IMR-90 (cell line): ENCODE measurements at regions not wholly inside any gene's neighbourhood (a gene's known extent, or its start where the extent isn't known, plus 50 kb on each side); places are given as distances from the start of the nearest gene placed in this dataset.

Experiments used
- ATAC-seq: fragments of 200-7000 bp; cut with Tn5 transposase; 2 replicates; pipeline ENCODE4 v1.9.1; 2020; ENCODE audit warnings: low read depth, mild to moderate bottlenecking, moderate library complexity
- BruUV-seq: library from RNA; stranded (reverse); fragments of 400-500 nt; replicated peaks from 2 replicates; lab custom pipeline; 2021; lab: Mats Ljungman, UMichigan
- CTCF ChIA-PET: fragments of 300-600 bp; formaldehyde crosslinking; extraction: SDS; loops from one replicate; lab custom pipeline; 2021; ENCODE audit warnings: antibody characterized with exemption; lab: Yijun Ruan, JAX
- POLR2A ChIA-PET: fragments of 300-600 bp; sonication (Branson Sonifier 250); formaldehyde crosslinking; loops from one replicate; lab custom pipeline; 2022; ENCODE audit warnings: antibody characterized with exemption; ENCODE audit not compliant: unreplicated experiment; lab: Charles Lee
- DNase-seq: peaks from one replicate; pipeline ENCODE4 v3.0.0; 2013
- H2AFZ ChIP-seq: replicated peaks from 2 replicates; pipeline ENCODE3; 2013; ENCODE audit warnings: low read length, mild to moderate bottlenecking; ENCODE audit not compliant: poor library complexity
- H2AK5ac ChIP-seq: 2 replicates; pipeline ENCODE4 v1.6.1; 2013; ENCODE audit warnings: low read depth, low read length, inconsistent platforms
- H2AK9ac ChIP-seq: replicated peaks from 2 replicates; pipeline ENCODE3; 2013; ENCODE audit warnings: mild to moderate bottlenecking, low read depth, low read length, moderate library complexity; ENCODE audit not compliant: poor library complexity
- H2BK120ac ChIP-seq: 2 replicates; pipeline ENCODE4 v1.6.1; 2013; ENCODE audit warnings: low read depth, low read length, inconsistent platforms
- H2BK15ac ChIP-seq: 3 replicates; pipeline ENCODE4 v1.6.1; 2013; ENCODE audit warnings: low read depth, low read length, inconsistent platforms
- H2BK20ac ChIP-seq: 2 replicates; pipeline ENCODE4 v1.6.1; 2013; ENCODE audit warnings: low read depth, mild to moderate bottlenecking, inconsistent platforms, low read length, moderate library complexity
- H2BK5ac ChIP-seq: 2 replicates; pipeline ENCODE4 v1.6.1; 2013; ENCODE audit warnings: mild to moderate bottlenecking, low read depth, low read length, inconsistent platforms; ENCODE audit not compliant: poor library complexity, severe bottlenecking
- H3K14ac ChIP-seq: replicated peaks from 2 replicates; pipeline ENCODE4 v1.6.1; 2013; ENCODE audit warnings: low read depth, low read length, inconsistent platforms
- H3K18ac ChIP-seq: 2 replicates; pipeline ENCODE4 v1.6.1; 2013; ENCODE audit warnings: low read depth, low read length, control low read depth
- H3K23ac ChIP-seq: 2 replicates; pipeline ENCODE4 v1.6.1; 2013; ENCODE audit warnings: low read depth, low read length, inconsistent platforms
- H3K27ac ChIP-seq: 2 replicates; pipeline ENCODE4 v1.5.1; 2013; ENCODE audit warnings: mild to moderate bottlenecking, control low read depth, low read length; ENCODE audit not compliant: insufficient read depth
- H3K27me3 ChIP-seq: 2 replicates; pipeline ENCODE4 v1.6.1; 2013; ENCODE audit warnings: low read length; ENCODE audit not compliant: control insufficient read depth, insufficient read depth
- H3K36me3 ChIP-seq: 2 replicates; pipeline ENCODE4 v1.6.1; 2013; ENCODE audit warnings: low read length, mixed read lengths; ENCODE audit not compliant: control insufficient read depth, insufficient read depth
- H3K4ac ChIP-seq: 2 replicates; pipeline ENCODE4 v1.6.1; 2013; ENCODE audit warnings: low read depth, low read length, inconsistent platforms
- H3K4me1 ChIP-seq: 2 replicates; pipeline ENCODE4 v1.6.1; 2013; ENCODE audit warnings: low read length, mixed read lengths; ENCODE audit not compliant: control insufficient read depth, insufficient read depth
- H3K4me2 ChIP-seq: 2 replicates; pipeline ENCODE4 v1.6.1; 2013; ENCODE audit warnings: low read depth, mild to moderate bottlenecking, control low read depth, low read length, moderate library complexity
- H3K4me3 ChIP-seq: 2 replicates; pipeline ENCODE4 v1.5.1; 2013; ENCODE audit warnings: low read depth, mild to moderate bottlenecking, control low read depth, low read length, moderate library complexity; ENCODE audit not compliant: insufficient read depth
- H3K56ac ChIP-seq: 2 replicates; pipeline ENCODE4 v1.6.1; 2013; ENCODE audit warnings: low read length, inconsistent platforms; ENCODE audit not compliant: insufficient read depth; ENCODE audit errors: extremely low read depth
- H3K79me1 ChIP-seq, 2 experiments: 2 replicates each; pipeline ENCODE4 v1.6.1; 2013; ENCODE audit warnings: low read length in 2 of 2, inconsistent platforms in 1 of 2, low read depth in 1 of 2
- H3K9ac ChIP-seq: 2 replicates; pipeline ENCODE4 v1.6.1; 2013; ENCODE audit warnings: low read depth, low read length, control low read depth
- H3K9me1 ChIP-seq: 2 replicates; pipeline ENCODE4 v1.6.1; 2013; ENCODE audit warnings: low read length, inconsistent platforms; ENCODE audit not compliant: insufficient read depth
- H3K9me3 ChIP-seq: 2 replicates; pipeline ENCODE4 v1.6.1; 2013; ENCODE audit warnings: low read length; ENCODE audit not compliant: control insufficient read depth, insufficient read depth
- H4K20me1 ChIP-seq: 2 replicates; pipeline ENCODE4 v1.6.1; 2013; ENCODE audit warnings: low read length, inconsistent platforms; ENCODE audit not compliant: insufficient read depth
- H4K5ac ChIP-seq: 2 replicates; pipeline ENCODE4 v1.6.1; 2013; ENCODE audit warnings: mild to moderate bottlenecking, low read depth, low read length, control low read depth
- H4K8ac ChIP-seq, 2 experiments: 2 replicates each; pipeline ENCODE4 v1.6.1; 2013; ENCODE audit warnings: low read depth in 2 of 2, low read length in 2 of 2, control low read depth in 1 of 2, inconsistent platforms in 1 of 2
- H4K91ac ChIP-seq: 2 replicates; pipeline ENCODE4 v1.6.1; 2013; ENCODE audit warnings: low read depth, low read length, inconsistent platforms; ENCODE audit not compliant: insufficient read depth
- BHLHE40 ChIP-seq: fragments of 150-350 bp; IDR thresholded peaks from 2 replicates; pipeline ENCODE4 v1.6.1; 2016; ENCODE audit warnings: mild to moderate bottlenecking, low read depth, low read length
- ELK1 ChIP-seq: fragments of 150-350 bp; IDR thresholded peaks from 2 replicates; pipeline ENCODE4 v1.6.1; 2016; ENCODE audit warnings: low read depth, mild to moderate bottlenecking, low read length, moderate library complexity, borderline replicate concordance
- FOS ChIP-seq: fragments of 150-350 bp; IDR thresholded peaks from 2 replicates; pipeline ENCODE4 v1.6.1; 2016; ENCODE audit warnings: low read depth, low read length
- RCOR1 ChIP-seq: IDR thresholded peaks from 2 replicates; pipeline ENCODE4 v1.6.1; 2012; ENCODE audit warnings: mild to moderate bottlenecking, low read length, improper control_type of control experiment; ENCODE audit not compliant: insufficient replicate concordance
- WGBS, 2 experiments: methylation state at CpG; one replicate each; pipeline versions ENCODE4 v1.1.5 to v1.1.7; 2013; ENCODE audit warnings: missing lambda C conversion rate in 2 of 2; ENCODE audit not compliant: insufficient read length in 1 of 2; ENCODE audit errors: extremely low coverage in 2 of 2; 5-methylcytosine and 5-hydroxymethylcytosine counted together
- dilution Hi-C: fragments of 300-500 bp; cut with HindIII; formaldehyde crosslinking; loops from one replicate; pipeline ENCODE4 v1.14.3; 2018; ENCODE audit warnings: low sequenced_read_pairs; ENCODE audit not compliant: unreplicated experiment
- in situ Hi-C: fragments of 300-500 bp; cut with MboI; formaldehyde crosslinking; loops from 3 replicates; pipeline ENCODE4 v1.14.3; 2019; ENCODE audit warnings: low sequenced_read_pairs, inconsistent platforms, mixed read lengths
- intact Hi-C: fragments of 100-400 bp; cut with micrococcal nuclease; formaldehyde crosslinking; loops from 2 replicates; pipeline ENCODE4 v1.10.0; 2022

GRCh38 chr4:1524761-1525160, 118.5 kb upstream of the NKX1-1 start:
- POLR2A ChIA-PET: no interaction called here
- Histone ChIP-seq H4K8ac (no peak overlapping the region), H3K18ac (no peak overlapping the region), H3K23ac (no peak overlapping the region), H3K4me1 (no peaks in the 10 kb centered on the region), H4K5ac (no peak overlapping the region), H3K27me3 (peaks cover 55% of the 10 kb centered on the region), H3K9me3 (peaks cover 5% of the 10 kb centered on the region; the same call in 1 of the 2 replicates), H3K56ac (no peak overlapping the region), H4K20me1 (no peaks in the 10 kb centered on the region), H2BK120ac (no peak overlapping the region), H2AK9ac (no peak overlapping the region), H2AK5ac (no peak overlapping the region), H2BK5ac (no peak overlapping the region), H3K4me2 (no peak overlapping the region), H3K4me3 (no peak overlapping the region), H2BK15ac (no peak overlapping the region), H2BK20ac (no peak overlapping the region), H3K9ac (no peak overlapping the region), H3K79me1 (no peaks in the 10 kb centered on the region), H3K36me3 (no peaks in the 10 kb centered on the region), H3K14ac (no peak overlapping the region), H3K27ac (no peak overlapping the region), H3K4ac (no peak overlapping the region), H4K91ac (no peak overlapping the region), H2AFZ (no peak overlapping the region), H3K9me1 (no peaks in the 10 kb centered on the region)
- WGBS, 2 experiments: no CpG with 5 or more reads among the region's 6 CpGs
- no TSS peak for BruUV-seq
- CTCF ChIA-PET: no interaction called here
- no peak for TF ChIP-seq ELK1
- no peak for TF ChIP-seq BHLHE40
- TF ChIP-seq RCOR1: no peak
- no peak for TF ChIP-seq FOS
- DNase-seq (no peak), ATAC-seq (no peak)
- dilution Hi-C loops: no loop called here
- in situ Hi-C loops: no loop called here
- intact Hi-C loops: no loop called here
